ENCODE measurements at regions not wholly inside any gene's neighbourhood (a gene's known extent, or its start where the extent isn't known, plus 50 kb on each side); places are given as distances from the start of the nearest gene placed in this dataset.

DNA sequence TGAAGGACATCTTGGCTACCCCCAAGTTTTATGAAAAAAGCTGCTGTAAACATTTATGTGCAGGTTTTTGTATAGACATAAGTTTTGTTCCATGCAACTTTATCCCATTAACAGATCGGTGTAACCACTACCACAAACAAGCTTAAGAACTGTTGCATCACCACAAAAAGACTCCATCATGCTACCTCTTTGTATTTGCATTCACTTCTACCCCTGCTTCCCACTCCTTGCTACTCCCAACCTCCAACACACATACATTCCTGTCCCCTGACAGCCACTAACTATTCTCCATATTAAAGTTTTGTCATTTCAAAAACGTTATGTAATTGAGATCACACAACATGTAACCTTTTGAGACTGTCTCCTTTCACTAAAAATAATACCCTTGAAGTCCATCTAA lies 57.8 kb upstream of the LHFPL2 start:
- Histone ChIP-seq H3K9ac (ENCODE audit: low read length) (no peak overlapping the region), H3K36me3 (ENCODE audit: control insufficient read depth in 1 of 2, insufficient read depth in 2 of 2, low read length in 2 of 2) (no peaks in the 10 kb centered on the region), H3K27me3 (ENCODE audit: insufficient read depth, low read length) (no peaks in the 10 kb centered on the region), H3K4me3 (replicated peaks in 1 of 2; ENCODE audit: low read depth in 1 of 2, low read length in 2 of 2) (no peak overlapping the region), H3K27ac (ENCODE audit: low read depth, low read length) (no peak overlapping the region), H3K4me2 (ENCODE audit: low read length) (no peak overlapping the region), H3K9me3 (ENCODE audit: control insufficient read depth in 1 of 2, insufficient read depth in 1 of 2, low read depth in 1 of 2, low read length in 2 of 2) (no peaks in the 10 kb centered on the region), H4K20me1 (ENCODE audit: insufficient read depth) (no peaks in the 10 kb centered on the region), H3K4me1 (ENCODE audit: control insufficient read depth in 1 of 2, insufficient read depth in 2 of 2, low read length in 2 of 2) (no peaks in the 10 kb centered on the region), H3K79me2 (ENCODE audit: insufficient read depth, low read length) (no peaks in the 10 kb centered on the region), H2AFZ (ENCODE audit: low read depth, low read length, poor library complexity, severe bottlenecking) (no peak overlapping the region), H3K9me2 (ENCODE audit: insufficient read depth) (no peaks in the 10 kb centered on the region)
- TF ChIP-seq EZH2phosphoT487 (IDR thresholded peaks at IDR 0.05; ENCODE audit: borderline replicate concordance) (no peak), FOSL1 (IDR thresholded peaks at IDR 0.05; ENCODE audit: low read depth) (no peak), ELF1 (IDR thresholded peaks at IDR 0.05; ENCODE audit: borderline replicate concordance, low read depth) (no peak), EGR1 (IDR thresholded peaks at IDR 0.05; ENCODE audit: low read depth) (no peak), SIN3A (IDR thresholded peaks at IDR 0.05; ENCODE audit: low read depth) (no peak), YY1 (IDR thresholded peaks at IDR 0.05; ENCODE audit: extremely low read depth, insufficient replicate concordance, low read depth, low read length) (no peak), POLR2AphosphoS5 (IDR thresholded peaks at IDR 0.05; ENCODE audit: low read depth, low read length) (no peak), RAD21 (IDR thresholded peaks at IDR 0.05; ENCODE audit: low read depth) (no peak), SP1 (IDR thresholded peaks at IDR 0.05; ENCODE audit: low read depth) (no peak), ZNF274 (IDR thresholded peaks at IDR 0.05; ENCODE audit: low read depth, low read length) (no peak), SRF (IDR thresholded peaks at IDR 0.05; ENCODE audit: low read depth) (no peak)
- TF ChIP-seq, protein P1, sequence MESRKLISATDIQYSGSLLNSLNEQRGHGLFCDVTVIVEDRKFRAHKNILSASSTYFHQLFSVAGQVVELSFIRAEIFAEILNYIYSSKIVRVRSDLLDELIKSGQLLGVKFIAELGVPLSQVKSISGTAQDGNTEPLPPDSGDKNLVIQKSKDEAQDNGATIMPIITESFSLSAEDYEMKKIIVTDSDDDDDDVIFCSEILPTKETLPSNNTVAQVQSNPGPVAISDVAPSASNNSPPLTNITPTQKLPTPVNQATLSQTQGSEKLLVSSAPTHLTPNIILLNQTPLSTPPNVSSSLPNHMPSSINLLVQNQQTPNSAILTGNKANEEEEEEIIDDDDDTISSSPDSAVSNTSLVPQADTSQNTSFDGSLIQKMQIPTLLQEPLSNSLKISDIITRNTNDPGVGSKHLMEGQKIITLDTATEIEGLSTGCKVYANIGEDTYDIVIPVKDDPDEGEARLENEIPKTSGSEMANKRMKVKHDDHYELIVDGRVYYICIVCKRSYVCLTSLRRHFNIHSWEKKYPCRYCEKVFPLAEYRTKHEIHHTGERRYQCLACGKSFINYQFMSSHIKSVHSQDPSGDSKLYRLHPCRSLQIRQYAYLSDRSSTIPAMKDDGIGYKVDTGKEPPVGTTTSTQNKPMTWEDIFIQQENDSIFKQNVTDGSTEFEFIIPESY (IDR thresholded peaks at IDR 0.05; ENCODE audit: extremely low read depth, insufficient replicate concordance, low read length), result no peak
- TF ChIP-seq, protein P2, sequence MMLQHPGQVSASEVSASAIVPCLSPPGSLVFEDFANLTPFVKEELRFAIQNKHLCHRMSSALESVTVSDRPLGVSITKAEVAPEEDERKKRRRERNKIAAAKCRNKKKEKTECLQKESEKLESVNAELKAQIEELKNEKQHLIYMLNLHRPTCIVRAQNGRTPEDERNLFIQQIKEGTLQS (IDR thresholded peaks at IDR 0.05), result no peak
- TF ChIP-seq, protein P3, sequence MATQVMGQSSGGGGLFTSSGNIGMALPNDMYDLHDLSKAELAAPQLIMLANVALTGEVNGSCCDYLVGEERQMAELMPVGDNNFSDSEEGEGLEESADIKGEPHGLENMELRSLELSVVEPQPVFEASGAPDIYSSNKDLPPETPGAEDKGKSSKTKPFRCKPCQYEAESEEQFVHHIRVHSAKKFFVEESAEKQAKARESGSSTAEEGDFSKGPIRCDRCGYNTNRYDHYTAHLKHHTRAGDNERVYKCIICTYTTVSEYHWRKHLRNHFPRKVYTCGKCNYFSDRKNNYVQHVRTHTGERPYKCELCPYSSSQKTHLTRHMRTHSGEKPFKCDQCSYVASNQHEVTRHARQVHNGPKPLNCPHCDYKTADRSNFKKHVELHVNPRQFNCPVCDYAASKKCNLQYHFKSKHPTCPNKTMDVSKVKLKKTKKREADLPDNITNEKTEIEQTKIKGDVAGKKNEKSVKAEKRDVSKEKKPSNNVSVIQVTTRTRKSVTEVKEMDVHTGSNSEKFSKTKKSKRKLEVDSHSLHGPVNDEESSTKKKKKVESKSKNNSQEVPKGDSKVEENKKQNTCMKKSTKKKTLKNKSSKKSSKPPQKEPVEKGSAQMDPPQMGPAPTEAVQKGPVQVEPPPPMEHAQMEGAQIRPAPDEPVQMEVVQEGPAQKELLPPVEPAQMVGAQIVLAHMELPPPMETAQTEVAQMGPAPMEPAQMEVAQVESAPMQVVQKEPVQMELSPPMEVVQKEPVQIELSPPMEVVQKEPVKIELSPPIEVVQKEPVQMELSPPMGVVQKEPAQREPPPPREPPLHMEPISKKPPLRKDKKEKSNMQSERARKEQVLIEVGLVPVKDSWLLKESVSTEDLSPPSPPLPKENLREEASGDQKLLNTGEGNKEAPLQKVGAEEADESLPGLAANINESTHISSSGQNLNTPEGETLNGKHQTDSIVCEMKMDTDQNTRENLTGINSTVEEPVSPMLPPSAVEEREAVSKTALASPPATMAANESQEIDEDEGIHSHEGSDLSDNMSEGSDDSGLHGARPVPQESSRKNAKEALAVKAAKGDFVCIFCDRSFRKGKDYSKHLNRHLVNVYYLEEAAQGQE (IDR thresholded peaks at IDR 0.05; ENCODE audit: low read depth), result no peak
- TF ChIP-seq, protein P4, sequence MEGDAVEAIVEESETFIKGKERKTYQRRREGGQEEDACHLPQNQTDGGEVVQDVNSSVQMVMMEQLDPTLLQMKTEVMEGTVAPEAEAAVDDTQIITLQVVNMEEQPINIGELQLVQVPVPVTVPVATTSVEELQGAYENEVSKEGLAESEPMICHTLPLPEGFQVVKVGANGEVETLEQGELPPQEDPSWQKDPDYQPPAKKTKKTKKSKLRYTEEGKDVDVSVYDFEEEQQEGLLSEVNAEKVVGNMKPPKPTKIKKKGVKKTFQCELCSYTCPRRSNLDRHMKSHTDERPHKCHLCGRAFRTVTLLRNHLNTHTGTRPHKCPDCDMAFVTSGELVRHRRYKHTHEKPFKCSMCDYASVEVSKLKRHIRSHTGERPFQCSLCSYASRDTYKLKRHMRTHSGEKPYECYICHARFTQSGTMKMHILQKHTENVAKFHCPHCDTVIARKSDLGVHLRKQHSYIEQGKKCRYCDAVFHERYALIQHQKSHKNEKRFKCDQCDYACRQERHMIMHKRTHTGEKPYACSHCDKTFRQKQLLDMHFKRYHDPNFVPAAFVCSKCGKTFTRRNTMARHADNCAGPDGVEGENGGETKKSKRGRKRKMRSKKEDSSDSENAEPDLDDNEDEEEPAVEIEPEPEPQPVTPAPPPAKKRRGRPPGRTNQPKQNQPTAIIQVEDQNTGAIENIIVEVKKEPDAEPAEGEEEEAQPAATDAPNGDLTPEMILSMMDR (IDR thresholded peaks at IDR 0.05 in 2 of 3, conservative IDR thresholded peaks at IDR 0.05 in 1 of 3; ENCODE audit: borderline replicate concordance in 1 of 3, insufficient read depth in 1 of 3, low read depth in 2 of 3, low read length in 2 of 3), result no peak
- CTCF ChIA-PET, result no interaction called here
- BruUV-seq (replicated peaks), result no TSS peak
- RAD21 ChIA-PET (ENCODE audit: low non-redundant PET in 1 of 2, low total read pairs in 2 of 2, uncharacterized antibody in 2 of 2, unreplicated experiment in 2 of 2), result no interaction called here
- POLR2A ChIA-PET, result no interaction called here
- intact Hi-C loops (cut with micrococcal nuclease), result no loop called here
- DNase-seq (ENCODE audit: low read depth, low spot score), result no peak
- ATAC-seq, result no peak

Data from HCT116 (cell line).